Sigmoid colon (tissue), 6 donors: ENCODE measurements at regions not wholly inside any gene's neighbourhood (a gene's known extent, or its start where the extent isn't known, plus 50 kb on each side); places are given as distances from the start of the nearest gene placed in this dataset.

Experiments used
- DNase-seq: peaks from one replicate; pipeline ENCODE4 v3.0.0-alpha.2; 2019
- H3K27ac ChIP-seq, 4 donors: fragments of 200-600 bp; sonication (generic); one replicate each; pipeline ENCODE4 v1.5.1; 2016 to 2019; ENCODE audit warnings: mild to moderate bottlenecking in 1 of 4
- H3K27me3 ChIP-seq, 3 donors: fragments of 200-600 bp; sonication (generic); one replicate each; pipeline ENCODE4 v1.5.1; 2019; ENCODE audit warnings: mild to moderate bottlenecking in 1 of 3
- H3K36me3 ChIP-seq, 4 donors: fragments of 200-600 bp; sonication (generic); one replicate each; pipeline ENCODE4 v1.5.1; 2016 to 2019
- H3K4me1 ChIP-seq, 4 donors: fragments of 200-600 bp; sonication (generic); one replicate each; pipeline ENCODE4 v1.5.1; 2017 to 2019
- H3K4me3 ChIP-seq, 4 donors: fragments of 200-600 bp; sonication (generic); one replicate each; pipeline ENCODE4 v1.5.1; 2017 to 2019; ENCODE audit warnings: mild to moderate bottlenecking in 2 of 4, moderate library complexity in 1 of 4
- H3K9me3 ChIP-seq, 4 donors: fragments of 200-600 bp in 3 of 4; sonication (generic) in 3 of 4; one replicate each; pipeline versions ENCODE4 v1.5.1 to v1.6.1; 2013 to 2019
- CTCF ChIP-seq, 4 experiments: fragments of 450-650 bp in 3 of 4; fragments of 200-600 bp in 1 of 4; IDR thresholded peaks; one replicate each; pipeline ENCODE4 v1.5.1; 2016 to 2019; ENCODE audit warnings: antibody characterized with exemption in 4 of 4, mild to moderate bottlenecking in 3 of 4, moderate library complexity in 2 of 4
- EP300 ChIP-seq, 4 donors: sonication (generic); formaldehyde crosslinking; IDR thresholded peaks; one replicate each; pipeline ENCODE4 v1.6.1; 2017; ENCODE audit warnings: antibody characterized with exemption in 4 of 4
- POLR2A ChIP-seq, 2 donors: fragments of 450-650 bp; IDR thresholded peaks; one replicate each; pipeline ENCODE4 v1.6.1; 2016; ENCODE audit warnings: antibody characterized with exemption in 2 of 2, mild to moderate bottlenecking in 2 of 2, moderate library complexity in 2 of 2
- POLR2AphosphoS5 ChIP-seq, 4 donors: sonication (generic); formaldehyde crosslinking; IDR thresholded peaks; one replicate each; pipeline ENCODE4 v1.6.1; 2017; ENCODE audit warnings: antibody characterized with exemption in 4 of 4
- WGBS, 2 donors: extraction: QIAGEN DNeasy Blood & Tissue Kit; methylation state at CpG; one replicate each; pipeline ENCODE4 v1.1.7; 2013; 5-methylcytosine and 5-hydroxymethylcytosine counted together
- intact Hi-C: fragments of 100-400 bp; cut with DNase I; formaldehyde crosslinking; loops from one replicate; pipeline ENCODE4 v1.15.1; 2023
- donor health status: healthy with polysubstance abuse.
- donor health status: healthy.

- H3K27ac ChIP-seq, result no peak overlapping the region
- intact Hi-C loops, result no loop called here
- WGBS, 2 donors, result 65 to 77% methylated on average over 7 of the region's 7 CpGs
- H3K27me3 ChIP-seq, result no peaks in the 10 kb centered on the region
- no peak overlapping the region for H3K4me3 ChIP-seq
- peaks cover 0 to 7% (median 5%) of the 10 kb centered on the region in 4 donors for H3K9me3 ChIP-seq
- DNase-seq, result no peak
- TF ChIP-seq POLR2AphosphoS5 (IDR thresholded peaks at IDR 0.05) (no peak), EP300 (IDR thresholded peaks at IDR 0.05) (no peak), CTCF (IDR thresholded peaks at IDR 0.05) (no peak), POLR2A (IDR thresholded peaks at IDR 0.05) (no peak)
- no peaks in the 10 kb centered on the region for H3K36me3 ChIP-seq
- no peaks in the 10 kb centered on the region for H3K4me1 ChIP-seq
Observed at GRCh38 chr3:193928354-193929209, 207.4 kb upstream of the HES1 start.

GRCh38 chr3:193929373-193929772 lies 206.6 kb upstream of the HES1 start:
- DNase-seq, result no peak
- WGBS, 2 donors, result 89 to 94% methylated on average over 5 of the region's 5 CpGs
- intact Hi-C loops, result no loop called here

GRCh38 chr3:193929921-193930646 lies 205.9 kb upstream of the HES1 start:
- 75 to 76% methylated on average over 7 of the region's 7 CpGs for WGBS, 2 donors
- H3K27me3 ChIP-seq, result no peaks in the 10 kb centered on the region
- H3K36me3 ChIP-seq, result no peaks in the 10 kb centered on the region
- no peak overlapping the region for H3K27ac ChIP-seq
- no peak overlapping the region for H3K4me3 ChIP-seq
- H3K9me3 ChIP-seq, result no peaks in the 10 kb centered on the region
- intact Hi-C loops, result no loop called here
- H3K4me1 ChIP-seq, result no peaks in the 10 kb centered on the region
- DNase-seq, result no peak
- TF ChIP-seq CTCF (IDR thresholded peaks at IDR 0.05) (no peak), POLR2AphosphoS5 (IDR thresholded peaks at IDR 0.05) (no peak), EP300 (IDR thresholded peaks at IDR 0.05) (no peak), POLR2A (IDR thresholded peaks at IDR 0.05) (no peak)

More at GRCh38 chr3:193929373-193929772, 206.6 kb upstream of the HES1 start:
- H3K36me3 ChIP-seq, result no peaks in the 10 kb centered on the region
- H3K27me3 ChIP-seq, result no peaks in the 10 kb centered on the region
- no peak overlapping the region for H3K27ac ChIP-seq
- no peak overlapping the region for H3K4me3 ChIP-seq
- H3K9me3 ChIP-seq, result peaks cover 0 to 2% (median 0%) of the 10 kb centered on the region in 4 donors
- no peak for TF ChIP-seq POLR2AphosphoS5 (IDR thresholded peaks at IDR 0.05)
- no peak for TF ChIP-seq CTCF (IDR thresholded peaks at IDR 0.05)
- TF ChIP-seq POLR2A (IDR thresholded peaks at IDR 0.05), result no peak
- TF ChIP-seq EP300 (IDR thresholded peaks at IDR 0.05), result no peak
- no peaks in the 10 kb centered on the region for H3K4me1 ChIP-seq

- no peak overlapping the region for H3K4me3 ChIP-seq
- no peak overlapping the region for H3K27ac ChIP-seq
- WGBS, 2 donors, result 95 to 96% methylated on average over 2 of the region's 2 CpGs
- H3K9me3 ChIP-seq, result no peaks in the 10 kb centered on the region
- intact Hi-C loops, result no loop called here
- TF ChIP-seq POLR2A (IDR thresholded peaks at IDR 0.05) (no peak), CTCF (IDR thresholded peaks at IDR 0.05) (no peak)
- H3K4me1 ChIP-seq, result no peaks in the 10 kb centered on the region
- no peak for DNase-seq
- no peaks in the 10 kb centered on the region for H3K36me3 ChIP-seq
- H3K27me3 ChIP-seq, result no peaks in the 10 kb centered on the region
Observed at GRCh38 chr3:193932136-193932535, 203.8 kb upstream of the HES1 start.
